ENCODE measurements at regions not wholly inside any gene's neighbourhood (a gene's known extent, or its start where the extent isn't known, plus 50 kb on each side); places are given as distances from the start of the nearest gene placed in this dataset.

GRCh38 chr6:130314271-130314670, 51.5 kb upstream of the TMEM200A start:
- no peak for ATAC-seq
- no peak overlapping the region for H3K4me3 Mint-ChIP-seq
- H3K36me3 Mint-ChIP-seq, result no peaks in the 10 kb centered on the region
- H3K27ac Mint-ChIP-seq, result no peak overlapping the region
- H3K27me3 Mint-ChIP-seq (ENCODE audit: low read depth in 2 of 2), result peaks cover 6 to 7% of the 10 kb centered on the region in 2 donors
- Histone ChIP-seq H3K27me3 (ENCODE audit: control insufficient read depth, insufficient read depth, low read length) (no peaks in the 10 kb centered on the region), H3K27ac (ENCODE audit: low read length) (no peak overlapping the region), H3K9me3 (ENCODE audit: control insufficient read depth, insufficient read depth, low read length) (no peaks in the 10 kb centered on the region), H3K36me3 (ENCODE audit: control insufficient read depth, insufficient read depth, low read length) (no peaks in the 10 kb centered on the region), H3K4me1 (ENCODE audit: control insufficient read depth, insufficient read depth, low read length) (no peaks in the 10 kb centered on the region), H3K4me3 (ENCODE audit: low read length) (no peak overlapping the region)
- no CpG with 5 or more reads among the region's 1 CpG for WGBS (ENCODE audit: insufficient coverage)
- H3K4me1 Mint-ChIP-seq, result no peaks in the 10 kb centered on the region
- no peaks in the 10 kb centered on the region for H3K9me3 Mint-ChIP-seq
- no peak for DNase-seq
- intact Hi-C loops (cut with micrococcal nuclease), result no loop called here
- TF ChIP-seq CTCF (IDR thresholded peaks at IDR 0.05), result no peak

- H3K27ac Mint-ChIP-seq, result no peak overlapping the region
- intact Hi-C loops (cut with micrococcal nuclease), result no loop called here
- H3K27me3 Mint-ChIP-seq (ENCODE audit: low read depth in 2 of 2), result peaks cover 0 to 3% of the 10 kb centered on the region in 2 donors
Observed at GRCh38 chr6:130313206-130313605, 52.6 kb upstream of the TMEM200A start.

GRCh38 chr6:130309028-130309427, 56.8 kb upstream of the TMEM200A start:
- no peaks in the 10 kb centered on the region for H3K36me3 Mint-ChIP-seq
- TF ChIP-seq CTCF (IDR thresholded peaks at IDR 0.05), result no peak
- no peaks in the 10 kb centered on the region for H3K36me3 ChIP-seq (ENCODE audit: control insufficient read depth, insufficient read depth, low read length)
- H3K4me3 Mint-ChIP-seq, result no peak overlapping the region
- no peak overlapping the region for H3K4me3 ChIP-seq (ENCODE audit: low read length)
- H3K27ac Mint-ChIP-seq, result no peak overlapping the region
- no peak for DNase-seq
- H3K4me1 Mint-ChIP-seq, result no peaks in the 10 kb centered on the region
- H3K27me3 Mint-ChIP-seq (ENCODE audit: low read depth in 2 of 2), result peaks cover 0 to 3% of the 10 kb centered on the region in 2 donors
- H3K4me1 ChIP-seq (ENCODE audit: control insufficient read depth, insufficient read depth, low read length), result no peaks in the 10 kb centered on the region
- intact Hi-C loops (cut with micrococcal nuclease), result no loop called here
- H3K27me3 ChIP-seq (ENCODE audit: control insufficient read depth, insufficient read depth, low read length), result no peaks in the 10 kb centered on the region
- H3K9me3 ChIP-seq (ENCODE audit: control insufficient read depth, insufficient read depth, low read length), result no peaks in the 10 kb centered on the region
- H3K9me3 Mint-ChIP-seq, result no peaks in the 10 kb centered on the region
- no peak overlapping the region for H3K27ac ChIP-seq (ENCODE audit: low read length)
- ATAC-seq, result no peak

More at GRCh38 chr6:130313206-130313605, 52.6 kb upstream of the TMEM200A start:
- Mint-ChIP-seq H3K4me3 (no peak overlapping the region), H3K4me1 (no peaks in the 10 kb centered on the region), H3K36me3 (no peaks in the 10 kb centered on the region), H3K9me3 (no peaks in the 10 kb centered on the region)
- 100% methylated on average over 4 of the region's 4 CpGs for WGBS (ENCODE audit: insufficient coverage)
- ATAC-seq, result no peak
- no peak for DNase-seq
- H3K27me3 ChIP-seq (ENCODE audit: control insufficient read depth, insufficient read depth, low read length), result no peaks in the 10 kb centered on the region
- no peak for TF ChIP-seq CTCF (IDR thresholded peaks at IDR 0.05)
- no peaks in the 10 kb centered on the region for H3K9me3 ChIP-seq (ENCODE audit: control insufficient read depth, insufficient read depth, low read length)
- H3K27ac ChIP-seq (ENCODE audit: low read length), result no peak overlapping the region
- no peak overlapping the region for H3K4me3 ChIP-seq (ENCODE audit: low read length)
- no peaks in the 10 kb centered on the region for H3K36me3 ChIP-seq (ENCODE audit: control insufficient read depth, insufficient read depth, low read length)
- H3K4me1 ChIP-seq (ENCODE audit: control insufficient read depth, insufficient read depth, low read length), result no peaks in the 10 kb centered on the region

GRCh38 chr6:130307752-130308361, 58.0 kb upstream of the TMEM200A start:
- Mint-ChIP-seq H3K9me3 (no peaks in the 10 kb centered on the region), H3K36me3 (no peaks in the 10 kb centered on the region), H3K27ac (no peak overlapping the region), H3K4me1 (no peaks in the 10 kb centered on the region), H3K27me3 (ENCODE audit: low read depth in 2 of 2) (no peaks in the 10 kb centered on the region), H3K4me3 (no peak overlapping the region)
- Histone ChIP-seq H3K36me3 (ENCODE audit: control insufficient read depth, insufficient read depth, low read length) (no peaks in the 10 kb centered on the region), H3K9me3 (ENCODE audit: control insufficient read depth, insufficient read depth, low read length) (no peaks in the 10 kb centered on the region), H3K4me1 (ENCODE audit: control insufficient read depth, insufficient read depth, low read length) (no peaks in the 10 kb centered on the region), H3K4me3 (ENCODE audit: low read length) (no peak overlapping the region), H3K27me3 (ENCODE audit: control insufficient read depth, insufficient read depth, low read length) (no peaks in the 10 kb centered on the region), H3K27ac (ENCODE audit: low read length) (no peak overlapping the region)
- intact Hi-C loops (cut with micrococcal nuclease), result no loop called here
- TF ChIP-seq CTCF (IDR thresholded peaks at IDR 0.05), result no peak
- WGBS (ENCODE audit: insufficient coverage), result no CpG with 5 or more reads among the region's 1 CpG
- DNase-seq (no peak), ATAC-seq (no peak)
